IMR-90 (cell line): ENCODE measurements at regions not wholly inside any gene's neighbourhood (a gene's known extent, or its start where the extent isn't known, plus 50 kb on each side); places are given as distances from the start of the nearest gene placed in this dataset.

Experiments used
- ATAC-seq: fragments of 200-7000 bp; cut with Tn5 transposase; 2 replicates; pipeline ENCODE4 v1.9.1; 2020; ENCODE audit warnings: low read depth, mild to moderate bottlenecking, moderate library complexity
- BruUV-seq: library from RNA; stranded (reverse); fragments of 400-500 nt; replicated peaks from 2 replicates; lab custom pipeline; 2021; lab: Mats Ljungman, UMichigan
- CTCF ChIA-PET: fragments of 300-600 bp; formaldehyde crosslinking; extraction: SDS; loops from one replicate; lab custom pipeline; 2021; ENCODE audit warnings: antibody characterized with exemption; lab: Yijun Ruan, JAX
- POLR2A ChIA-PET: fragments of 300-600 bp; sonication (Branson Sonifier 250); formaldehyde crosslinking; loops from one replicate; lab custom pipeline; 2022; ENCODE audit warnings: antibody characterized with exemption; ENCODE audit not compliant: unreplicated experiment; lab: Charles Lee
- DNase-seq: peaks from one replicate; pipeline ENCODE4 v3.0.0; 2013
- H2AFZ ChIP-seq: replicated peaks from 2 replicates; pipeline ENCODE3; 2013; ENCODE audit warnings: low read length, mild to moderate bottlenecking; ENCODE audit not compliant: poor library complexity
- H2AK5ac ChIP-seq: 2 replicates; pipeline ENCODE4 v1.6.1; 2013; ENCODE audit warnings: low read depth, low read length, inconsistent platforms
- H2AK9ac ChIP-seq: replicated peaks from 2 replicates; pipeline ENCODE3; 2013; ENCODE audit warnings: mild to moderate bottlenecking, low read depth, low read length, moderate library complexity; ENCODE audit not compliant: poor library complexity
- H2BK120ac ChIP-seq: 2 replicates; pipeline ENCODE4 v1.6.1; 2013; ENCODE audit warnings: low read depth, low read length, inconsistent platforms
- H2BK15ac ChIP-seq: 3 replicates; pipeline ENCODE4 v1.6.1; 2013; ENCODE audit warnings: low read depth, low read length, inconsistent platforms
- H2BK20ac ChIP-seq: 2 replicates; pipeline ENCODE4 v1.6.1; 2013; ENCODE audit warnings: low read depth, mild to moderate bottlenecking, inconsistent platforms, low read length, moderate library complexity
- H2BK5ac ChIP-seq: 2 replicates; pipeline ENCODE4 v1.6.1; 2013; ENCODE audit warnings: mild to moderate bottlenecking, low read depth, low read length, inconsistent platforms; ENCODE audit not compliant: poor library complexity, severe bottlenecking
- H3K14ac ChIP-seq: replicated peaks from 2 replicates; pipeline ENCODE4 v1.6.1; 2013; ENCODE audit warnings: low read depth, low read length, inconsistent platforms
- H3K18ac ChIP-seq: 2 replicates; pipeline ENCODE4 v1.6.1; 2013; ENCODE audit warnings: low read depth, low read length, control low read depth
- H3K23ac ChIP-seq: 2 replicates; pipeline ENCODE4 v1.6.1; 2013; ENCODE audit warnings: low read depth, low read length, inconsistent platforms
- H3K27ac ChIP-seq: 2 replicates; pipeline ENCODE4 v1.5.1; 2013; ENCODE audit warnings: mild to moderate bottlenecking, control low read depth, low read length; ENCODE audit not compliant: insufficient read depth
- H3K27me3 ChIP-seq: 2 replicates; pipeline ENCODE4 v1.6.1; 2013; ENCODE audit warnings: low read length; ENCODE audit not compliant: control insufficient read depth, insufficient read depth
- H3K36me3 ChIP-seq: 2 replicates; pipeline ENCODE4 v1.6.1; 2013; ENCODE audit warnings: low read length, mixed read lengths; ENCODE audit not compliant: control insufficient read depth, insufficient read depth
- H3K4ac ChIP-seq: 2 replicates; pipeline ENCODE4 v1.6.1; 2013; ENCODE audit warnings: low read depth, low read length, inconsistent platforms
- H3K4me1 ChIP-seq: 2 replicates; pipeline ENCODE4 v1.6.1; 2013; ENCODE audit warnings: low read length, mixed read lengths; ENCODE audit not compliant: control insufficient read depth, insufficient read depth
- H3K4me2 ChIP-seq: 2 replicates; pipeline ENCODE4 v1.6.1; 2013; ENCODE audit warnings: low read depth, mild to moderate bottlenecking, control low read depth, low read length, moderate library complexity
- H3K4me3 ChIP-seq: 2 replicates; pipeline ENCODE4 v1.5.1; 2013; ENCODE audit warnings: low read depth, mild to moderate bottlenecking, control low read depth, low read length, moderate library complexity; ENCODE audit not compliant: insufficient read depth
- H3K56ac ChIP-seq: 2 replicates; pipeline ENCODE4 v1.6.1; 2013; ENCODE audit warnings: low read length, inconsistent platforms; ENCODE audit not compliant: insufficient read depth; ENCODE audit errors: extremely low read depth
- H3K79me1 ChIP-seq, 2 experiments: 2 replicates each; pipeline ENCODE4 v1.6.1; 2013; ENCODE audit warnings: low read length in 2 of 2, inconsistent platforms in 1 of 2, low read depth in 1 of 2
- H3K9ac ChIP-seq: 2 replicates; pipeline ENCODE4 v1.6.1; 2013; ENCODE audit warnings: low read depth, low read length, control low read depth
- H3K9me1 ChIP-seq: 2 replicates; pipeline ENCODE4 v1.6.1; 2013; ENCODE audit warnings: low read length, inconsistent platforms; ENCODE audit not compliant: insufficient read depth
- H3K9me3 ChIP-seq: 2 replicates; pipeline ENCODE4 v1.6.1; 2013; ENCODE audit warnings: low read length; ENCODE audit not compliant: control insufficient read depth, insufficient read depth
- H4K20me1 ChIP-seq: 2 replicates; pipeline ENCODE4 v1.6.1; 2013; ENCODE audit warnings: low read length, inconsistent platforms; ENCODE audit not compliant: insufficient read depth
- H4K5ac ChIP-seq: 2 replicates; pipeline ENCODE4 v1.6.1; 2013; ENCODE audit warnings: mild to moderate bottlenecking, low read depth, low read length, control low read depth
- H4K8ac ChIP-seq, 2 experiments: 2 replicates each; pipeline ENCODE4 v1.6.1; 2013; ENCODE audit warnings: low read depth in 2 of 2, low read length in 2 of 2, control low read depth in 1 of 2, inconsistent platforms in 1 of 2
- H4K91ac ChIP-seq: 2 replicates; pipeline ENCODE4 v1.6.1; 2013; ENCODE audit warnings: low read depth, low read length, inconsistent platforms; ENCODE audit not compliant: insufficient read depth
- BHLHE40 ChIP-seq: fragments of 150-350 bp; IDR thresholded peaks from 2 replicates; pipeline ENCODE4 v1.6.1; 2016; ENCODE audit warnings: mild to moderate bottlenecking, low read depth, low read length
- CEBPB ChIP-seq: IDR thresholded peaks from 2 replicates; pipeline ENCODE4 v1.6.1; 2012; ENCODE audit warnings: low read depth, low read length, improper control_type of control experiment
- CHD1 ChIP-seq: IDR thresholded peaks from 2 replicates; pipeline ENCODE4 v1.6.1; 2012; ENCODE audit warnings: low read depth, low read length, improper control_type of control experiment
- CTCF ChIP-seq: conservative IDR thresholded peaks from 2 replicates; pipeline ENCODE4 v1.5.1; 2012; ENCODE audit warnings: mild to moderate bottlenecking, low read depth, low read length, improper control_type of control experiment
- ELK1 ChIP-seq: fragments of 150-350 bp; IDR thresholded peaks from 2 replicates; pipeline ENCODE4 v1.6.1; 2016; ENCODE audit warnings: low read depth, mild to moderate bottlenecking, low read length, moderate library complexity, borderline replicate concordance
- FOS ChIP-seq: fragments of 150-350 bp; IDR thresholded peaks from 2 replicates; pipeline ENCODE4 v1.6.1; 2016; ENCODE audit warnings: low read depth, low read length
- MAFK ChIP-seq: IDR thresholded peaks from 2 replicates; pipeline ENCODE4 v1.6.1; 2012; ENCODE audit warnings: low read depth, low read length, improper control_type of control experiment
- MAZ ChIP-seq: IDR thresholded peaks from 2 replicates; pipeline ENCODE4 v1.6.1; 2012; ENCODE audit warnings: low read depth, mild to moderate bottlenecking, low read length, improper control_type of control experiment, moderate library complexity, borderline replicate concordance
- MXI1 ChIP-seq: IDR thresholded peaks from 2 replicates; pipeline ENCODE4 v1.6.1; 2012; ENCODE audit warnings: low read depth, mild to moderate bottlenecking, low read length, moderate library complexity, borderline replicate concordance
- NFE2L2 ChIP-seq: fragments of 150-350 bp; IDR thresholded peaks from 2 replicates; pipeline ENCODE4 v1.6.1; 2016; ENCODE audit warnings: low read depth, mild to moderate bottlenecking, low read length
- POLR2A ChIP-seq: IDR thresholded peaks from 2 replicates; pipeline ENCODE4 v1.6.1; 2012; ENCODE audit warnings: mild to moderate bottlenecking, low read depth, low read length
- RAD21 ChIP-seq: IDR thresholded peaks from 2 replicates; pipeline ENCODE4 v1.6.1; 2012; ENCODE audit warnings: low read length, improper control_type of control experiment
- RCOR1 ChIP-seq: IDR thresholded peaks from 2 replicates; pipeline ENCODE4 v1.6.1; 2012; ENCODE audit warnings: mild to moderate bottlenecking, low read length, improper control_type of control experiment; ENCODE audit not compliant: insufficient replicate concordance
- RFX5 ChIP-seq: IDR thresholded peaks from 2 replicates; pipeline ENCODE4 v1.8.0; 2012; ENCODE audit warnings: low read depth, mild to moderate bottlenecking, low read length, moderate library complexity
- SMC3 ChIP-seq: fragments of 150-350 bp; IDR thresholded peaks from 2 replicates; pipeline ENCODE4 v1.6.1; 2016; ENCODE audit warnings: low read depth, mild to moderate bottlenecking, antibody characterized with exemption, low read length, moderate library complexity
- USF2 ChIP-seq: fragments of 150-350 bp; IDR thresholded peaks from 2 replicates; pipeline ENCODE4 v1.6.1; 2017; ENCODE audit warnings: mild to moderate bottlenecking, antibody characterized with exemption, low read length, low read depth
- WGBS, 2 experiments: methylation state at CpG; one replicate each; pipeline versions ENCODE4 v1.1.5 to v1.1.7; 2013; ENCODE audit warnings: missing lambda C conversion rate in 2 of 2; ENCODE audit not compliant: insufficient read length in 1 of 2; ENCODE audit errors: extremely low coverage in 2 of 2; 5-methylcytosine and 5-hydroxymethylcytosine counted together
- dilution Hi-C: fragments of 300-500 bp; cut with HindIII; formaldehyde crosslinking; loops from one replicate; pipeline ENCODE4 v1.14.3; 2018; ENCODE audit warnings: low sequenced_read_pairs; ENCODE audit not compliant: unreplicated experiment
- in situ Hi-C: fragments of 300-500 bp; cut with MboI; formaldehyde crosslinking; loops from 3 replicates; pipeline ENCODE4 v1.14.3; 2019; ENCODE audit warnings: low sequenced_read_pairs, inconsistent platforms, mixed read lengths
- intact Hi-C: fragments of 100-400 bp; cut with micrococcal nuclease; formaldehyde crosslinking; loops from 2 replicates; pipeline ENCODE4 v1.10.0; 2022

GRCh38 chr1:30449428-30450147 is 273.8 kb downstream of the MATN1 start:
- DNase-seq, result no peak
- Histone ChIP-seq H4K8ac (no peak overlapping the region), H3K9me3 (peaks cover 8% of the 10 kb centered on the region), H3K14ac (no peak overlapping the region), H2BK15ac (no peak overlapping the region), H3K9me1 (no peaks in the 10 kb centered on the region), H4K91ac (no peak overlapping the region), H2AK5ac (no peak overlapping the region), H3K4me2 (no peak overlapping the region), H3K27ac (no peak overlapping the region), H3K4ac (no peak overlapping the region), H2BK20ac (no peak overlapping the region), H2BK120ac (no peak overlapping the region), H3K79me1 (no peaks in the 10 kb centered on the region), H4K5ac (no peak overlapping the region), H2AFZ (no peak overlapping the region), H3K23ac (no peak overlapping the region), H3K56ac (no peak overlapping the region), H3K9ac (no peak overlapping the region), H4K20me1 (no peaks in the 10 kb centered on the region), H3K4me1 (no peaks in the 10 kb centered on the region), H3K27me3 (no peaks in the 10 kb centered on the region), H2AK9ac (no peak overlapping the region), H2BK5ac (no peak overlapping the region), H3K36me3 (no peaks in the 10 kb centered on the region), H3K4me3 (no peak overlapping the region), H3K18ac (no peak overlapping the region)
- intact Hi-C loops, result no loop called here
- BruUV-seq, result no TSS peak
- ChIA-PET CTCF (no interaction called here), POLR2A (no interaction called here)
- ATAC-seq, result no peak
- TF ChIP-seq MAFK (no peak), USF2 (no peak), SMC3 (no peak), RCOR1 (no peak), MAZ (no peak), BHLHE40 (no peak), ELK1 (no peak), NFE2L2 (no peak), RFX5 (no peak), RAD21 (no peak), FOS (no peak), CTCF (no peak), MXI1 (no peak), POLR2A (no peak), CEBPB (no peak), CHD1 (no peak)
- dilution Hi-C loops, result no loop called here
- 100% methylated on average over 1 of the region's 4 CpGs; no CpG with 5 or more reads in 1 of the 2 experiments for WGBS, 2 experiments
- in situ Hi-C loops, result no loop called here
